ENCODE measurements at regions not wholly inside any gene's neighbourhood (a gene's known extent, or its start where the extent isn't known, plus 50 kb on each side); places are given as distances from the start of the nearest gene placed in this dataset.

DNA sequence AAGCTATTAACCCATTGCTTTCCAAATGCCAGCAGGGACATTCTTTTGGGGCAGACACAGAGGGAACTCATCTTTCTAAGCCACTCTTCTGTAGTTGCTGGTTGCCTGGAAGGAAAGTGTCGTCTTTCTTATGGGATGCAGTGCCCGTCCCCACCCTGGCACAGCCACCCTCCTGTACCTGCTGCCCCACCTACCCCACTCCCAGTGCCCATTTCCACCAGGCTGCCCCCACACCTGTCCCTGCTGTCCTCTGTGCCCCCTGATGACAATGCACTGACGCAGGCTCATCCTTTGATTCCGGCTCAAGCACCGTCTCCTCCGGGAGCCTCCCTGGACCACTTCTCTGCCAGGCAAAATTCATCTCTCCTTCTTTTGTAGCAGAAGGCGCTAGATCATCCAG, 190.4 kb upstream of the CDH5 start:
- TF ChIP-seq, protein P1, sequence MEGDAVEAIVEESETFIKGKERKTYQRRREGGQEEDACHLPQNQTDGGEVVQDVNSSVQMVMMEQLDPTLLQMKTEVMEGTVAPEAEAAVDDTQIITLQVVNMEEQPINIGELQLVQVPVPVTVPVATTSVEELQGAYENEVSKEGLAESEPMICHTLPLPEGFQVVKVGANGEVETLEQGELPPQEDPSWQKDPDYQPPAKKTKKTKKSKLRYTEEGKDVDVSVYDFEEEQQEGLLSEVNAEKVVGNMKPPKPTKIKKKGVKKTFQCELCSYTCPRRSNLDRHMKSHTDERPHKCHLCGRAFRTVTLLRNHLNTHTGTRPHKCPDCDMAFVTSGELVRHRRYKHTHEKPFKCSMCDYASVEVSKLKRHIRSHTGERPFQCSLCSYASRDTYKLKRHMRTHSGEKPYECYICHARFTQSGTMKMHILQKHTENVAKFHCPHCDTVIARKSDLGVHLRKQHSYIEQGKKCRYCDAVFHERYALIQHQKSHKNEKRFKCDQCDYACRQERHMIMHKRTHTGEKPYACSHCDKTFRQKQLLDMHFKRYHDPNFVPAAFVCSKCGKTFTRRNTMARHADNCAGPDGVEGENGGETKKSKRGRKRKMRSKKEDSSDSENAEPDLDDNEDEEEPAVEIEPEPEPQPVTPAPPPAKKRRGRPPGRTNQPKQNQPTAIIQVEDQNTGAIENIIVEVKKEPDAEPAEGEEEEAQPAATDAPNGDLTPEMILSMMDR (conservative IDR thresholded peaks at IDR 0.05; ENCODE audit: low read length): no peak
- TF ChIP-seq EZH2phosphoT487 (IDR thresholded peaks at IDR 0.05; ENCODE audit: borderline replicate concordance, low read depth, low read length): no peak
